A673 (cell line): ENCODE measurements at regions not wholly inside any gene's neighbourhood (a gene's known extent, or its start where the extent isn't known, plus 50 kb on each side); places are given as distances from the start of the nearest gene placed in this dataset.

Source experiments
- BruUV-seq: library from RNA; stranded (reverse); fragments of 400-500 nt; replicated peaks from 2 replicates; lab custom pipeline; 2021; lab: Mats Ljungman, UMichigan
- CTCF ChIA-PET: fragments of 300-600 bp; sonication (Branson Sonifier 250); formaldehyde crosslinking; loops from one replicate; lab custom pipeline; 2022; ENCODE audit warnings: antibody characterized with exemption; lab: Charles Lee
- POLR2A ChIA-PET: fragments of 300-600 bp; sonication (Branson Sonifier 250); formaldehyde crosslinking; loops from one replicate; lab custom pipeline; 2022; ENCODE audit warnings: antibody characterized with exemption; ENCODE audit not compliant: low non-redundant PET; lab: Charles Lee
- DNase-seq: peaks from one replicate; pipeline ENCODE4 v3.0.0-alpha.2; 2015; ENCODE audit warnings: low spot score
- H3K27ac ChIP-seq: fragments of 200-600 bp; sonication (generic); 2 replicates; pipeline ENCODE4 v1.5.1; 2016; ENCODE audit warnings: mixed run types, low read depth, mild to moderate bottlenecking, mixed read lengths, antibody characterized with exemption, low read length; ENCODE audit not compliant: poor library complexity, severe bottlenecking
- H3K27me3 ChIP-seq: fragments of 200-600 bp; sonication (generic); replicated peaks from 2 replicates; pipeline ENCODE4 v1.6.1; 2017; ENCODE audit warnings: mixed run types, low read depth, mild to moderate bottlenecking, mixed read lengths, antibody characterized with exemption, low read length; ENCODE audit not compliant: insufficient read depth, poor library complexity
- H3K36me3 ChIP-seq: fragments of 200-600 bp; sonication (generic); 2 replicates; pipeline ENCODE4 v1.6.1; 2016; ENCODE audit warnings: mixed run types, mild to moderate bottlenecking, mixed read lengths, antibody characterized with exemption, low read length; ENCODE audit not compliant: insufficient read depth, poor library complexity, severe bottlenecking
- H3K4me1 ChIP-seq: fragments of 200-600 bp; sonication (generic); 2 replicates; pipeline ENCODE4 v1.6.1; 2017; ENCODE audit warnings: mixed run types, mild to moderate bottlenecking, mixed read lengths, antibody characterized with exemption, low read length; ENCODE audit not compliant: insufficient read depth, poor library complexity, severe bottlenecking
- H3K4me3 ChIP-seq: fragments of 200-600 bp; sonication (generic); 2 replicates; pipeline ENCODE4 v1.5.1; 2016; ENCODE audit warnings: low read depth, mixed run types, mild to moderate bottlenecking, mixed read lengths, low read length; ENCODE audit not compliant: poor library complexity, severe bottlenecking
- H3K9me3 ChIP-seq: fragments of 200-600 bp; sonication (generic); 2 replicates; pipeline ENCODE4 v1.6.1; 2016; ENCODE audit warnings: mixed run types, low read depth, mild to moderate bottlenecking, mixed read lengths, antibody characterized with exemption, low read length; ENCODE audit not compliant: poor library complexity, severe bottlenecking
- CTCF ChIP-seq: fragments of 300-800, 200-600 bp; sonication (generic); conservative IDR thresholded peaks from 2 replicates; pipeline ENCODE4 v1.5.1; 2017; ENCODE audit warnings: low read depth, mild to moderate bottlenecking, antibody characterized with exemption, low read length, moderate library complexity, mixed read lengths
- EZH2 ChIP-seq: fragments of 200-600 bp; sonication (generic); IDR thresholded peaks from 2 replicates; pipeline ENCODE4 v1.6.1; 2017; ENCODE audit warnings: borderline replicate concordance, low read depth, mild to moderate bottlenecking, mixed read lengths, antibody characterized with exemption, low read length; ENCODE audit not compliant: poor library complexity, severe bottlenecking
- intact Hi-C: fragments of 100-400 bp; cut with micrococcal nuclease; formaldehyde crosslinking; loops from one replicate; pipeline ENCODE4 v1.10.0; 2022; ENCODE audit not compliant: unreplicated experiment

DNA sequence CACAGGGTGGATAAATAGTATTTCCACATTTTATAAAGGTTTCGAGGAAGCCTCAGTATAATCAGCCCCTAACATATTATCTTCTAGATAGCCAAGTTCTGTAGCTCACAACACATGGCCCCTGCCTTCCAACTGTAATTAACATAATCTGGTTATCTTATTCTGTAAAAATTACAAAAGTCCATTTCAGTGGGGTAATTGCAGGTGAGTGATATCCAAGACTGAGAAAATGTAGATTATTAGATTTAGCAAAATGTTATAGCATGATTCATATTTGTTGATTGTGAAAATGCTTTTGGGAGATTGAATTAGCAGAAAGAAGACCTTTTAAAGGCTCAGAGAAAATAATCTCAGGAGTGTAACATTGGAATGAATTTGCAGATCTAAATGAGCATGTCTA is 168.3 kb upstream of the GPC6 start:
- Histone ChIP-seq H3K27me3 (no peaks in the 10 kb centered on the region), H3K4me3 (no peak overlapping the region), H3K9me3 (no peaks in the 10 kb centered on the region), H3K4me1 (no peaks in the 10 kb centered on the region), H3K27ac (no peak overlapping the region), H3K36me3 (no peaks in the 10 kb centered on the region)
- BruUV-seq, result no TSS peak
- DNase-seq, result no peak
- ChIA-PET POLR2A (no interaction called here), CTCF (no interaction called here)
- no peak for TF ChIP-seq EZH2
- TF ChIP-seq CTCF, result no peak
- intact Hi-C loops, result no loop called here

- Histone ChIP-seq H3K36me3 (no peaks in the 10 kb centered on the region), H3K4me1 (no peaks in the 10 kb centered on the region), H3K27ac (no peak overlapping the region), H3K4me3 (no peak overlapping the region), H3K27me3 (no peaks in the 10 kb centered on the region), H3K9me3 (no peaks in the 10 kb centered on the region)
- BruUV-seq, result no TSS peak
- POLR2A ChIA-PET, result no interaction called here
- CTCF ChIA-PET, result no interaction called here
- DNase-seq, result no peak
- intact Hi-C loops, result no loop called here
- TF ChIP-seq EZH2 (no peak), CTCF (no peak)
These were observed 166.5 kb upstream of the GPC6 start for GRCh38 chr13:93060144-93060543.

DNA sequence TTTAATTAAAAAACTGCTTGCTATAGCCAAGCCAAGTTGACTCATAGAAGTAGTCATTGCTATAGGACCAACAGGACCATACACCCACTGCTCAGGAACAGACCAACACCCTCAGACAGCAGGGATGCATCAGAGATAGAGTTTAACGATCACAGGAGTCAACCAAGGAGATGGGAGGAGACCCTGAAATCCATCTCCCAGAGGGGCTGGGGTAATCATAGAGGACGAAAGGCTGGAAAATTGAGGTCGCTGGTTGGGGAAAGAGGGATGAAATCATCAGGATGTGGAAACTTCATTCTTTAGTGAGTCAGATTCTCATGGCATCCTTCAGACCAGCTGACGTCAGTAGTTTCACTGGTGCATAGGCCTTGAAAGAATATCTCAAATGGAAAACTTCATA is 160.4 kb upstream of the GPC6 start:
- H3K36me3 ChIP-seq, result no peaks in the 10 kb centered on the region
- no peak overlapping the region for H3K4me3 ChIP-seq
- no peaks in the 10 kb centered on the region for H3K27me3 ChIP-seq
- TF ChIP-seq EZH2 (no peak), CTCF (no peak)
- no peak overlapping the region for H3K27ac ChIP-seq
- intact Hi-C loops, result no loop called here
- BruUV-seq, result no TSS peak
- POLR2A ChIA-PET, result no interaction called here
- DNase-seq, result no peak
- no peaks in the 10 kb centered on the region for H3K4me1 ChIP-seq
- H3K9me3 ChIP-seq, result no peaks in the 10 kb centered on the region
- CTCF ChIA-PET, result no interaction called here
